PC-3 (cell line): ENCODE measurements at regions not wholly inside any gene's neighbourhood (a gene's known extent, or its start where the extent isn't known, plus 50 kb on each side); places are given as distances from the start of the nearest gene placed in this dataset.

ENCODE experiments used
- CTCF ChIP-seq: fragments of 300-600 bp; sonication (generic); conservative IDR thresholded peaks from 2 replicates; pipeline ENCODE4 v1.5.1; 2017; ENCODE audit warnings: antibody characterized with exemption, low read depth, mild to moderate bottlenecking, low read length
- EZH2 ChIP-seq: fragments of 300-600 bp; sonication (generic); IDR thresholded peaks from one replicate; pipeline ENCODE4 v1.6.1; 2017; ENCODE audit warnings: antibody characterized with exemption, mild to moderate bottlenecking, low read length; ENCODE audit not compliant: unreplicated experiment
- EZH2phosphoT487 ChIP-seq: fragments of 300-600 bp; sonication (generic); IDR thresholded peaks from 2 replicates; pipeline ENCODE4 v1.6.1; 2018; ENCODE audit warnings: mild to moderate bottlenecking, antibody characterized with exemption, low read length, borderline replicate concordance

- TF ChIP-seq CTCF, result no peak
- no peak for TF ChIP-seq EZH2
- no peak for TF ChIP-seq EZH2phosphoT487
Measured at GRCh38 chr21:23874271-23874670, 1733.0 kb downstream of the MRPL39 start.
